GM18498 (cell line): ENCODE measurements at regions not wholly inside any gene's neighbourhood (a gene's known extent, or its start where the extent isn't known, plus 50 kb on each side); places are given as distances from the start of the nearest gene placed in this dataset.
"Not testable (repeated sequence)": the region's sequence is repeated elsewhere in the genome, so short reads cannot be mapped to it uniquely, and the experiment has no call there.

ENCODE experiments used
- ATAC-seq: cut with Tn5 transposase; IDR thresholded peaks from one replicate; pipeline ENCODE4 v1.9.1; 2021; ENCODE audit warnings: mild to moderate bottlenecking, moderate library complexity; ENCODE audit not compliant: unreplicated experiment

GRCh38 chr6:26232306-26232939, 132.6 kb upstream of the BTN3A2 start:
- no peak for ATAC-seq

DNA sequence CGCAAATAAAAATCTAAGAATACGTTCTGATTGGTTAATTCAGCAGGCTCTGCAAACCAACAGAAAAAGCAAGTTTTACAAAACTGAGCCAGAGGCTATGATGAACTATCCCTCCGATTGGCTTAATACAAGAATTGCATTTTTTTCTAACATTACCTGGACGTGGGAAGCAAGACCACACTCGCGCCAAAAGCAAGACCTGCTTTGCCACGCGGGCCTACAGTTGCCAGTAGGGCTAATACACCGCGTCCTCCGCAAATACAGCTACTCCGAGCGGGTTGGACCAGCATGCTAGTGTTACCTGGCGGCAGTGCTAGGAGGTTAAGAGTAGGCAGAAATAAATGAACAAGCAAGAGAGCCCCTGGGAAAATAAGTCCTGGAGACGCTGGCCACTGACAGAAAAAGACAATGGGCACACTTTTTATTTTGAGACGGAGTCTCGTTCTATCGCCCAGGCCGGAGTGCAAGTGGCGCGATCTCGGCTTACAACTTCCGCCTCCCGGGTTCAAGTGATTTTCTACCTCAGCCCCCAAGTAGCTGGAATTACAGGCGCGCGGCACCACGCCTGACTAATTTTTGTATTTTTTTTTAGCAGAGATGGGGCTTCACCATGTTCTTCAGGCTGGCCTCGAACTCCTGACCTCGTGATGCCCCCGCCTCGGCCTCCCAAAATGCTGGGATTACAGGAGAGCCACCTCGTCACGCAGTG, 131.9 kb upstream of the BTN3A2 start:
- ATAC-seq: peak; percentile 13

GRCh38 chr6:26233649-26234420, 131.2 kb upstream of the BTN3A2 start:
- peak; percentile 42 for ATAC-seq

GRCh38 chr6:26234421-26235301, 130.3 kb upstream of the BTN3A2 start:
- ATAC-seq: peak; percentile 49

GRCh38 chr6:26235302-26235670, 129.7 kb upstream of the BTN3A2 start:
- ATAC-seq: no peak

DNA sequence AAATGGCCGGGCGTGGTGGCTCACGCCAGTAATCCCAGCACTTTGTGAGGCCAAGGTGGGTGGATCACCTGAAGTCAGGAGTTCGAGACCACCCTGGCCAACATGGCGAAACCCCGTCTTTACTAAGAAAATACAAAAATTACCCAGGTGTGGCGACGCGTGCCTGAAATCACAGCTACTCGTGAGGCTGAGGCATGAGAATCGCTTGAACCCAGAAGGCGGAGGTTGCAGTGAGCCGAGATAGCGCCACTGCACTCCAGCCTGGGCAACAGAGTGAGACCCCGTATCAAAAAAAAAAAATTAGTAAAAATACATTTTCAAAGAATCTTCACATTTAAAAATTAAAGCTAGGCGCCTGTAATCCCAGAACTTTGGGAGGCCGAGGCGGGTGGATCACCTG, 125.6 kb upstream of the BTN3A2 start:
- ATAC-seq: not testable (repeated sequence)

- ATAC-seq: peak; percentile 62
These were observed 124.6 kb upstream of the BTN3A2 start for GRCh38 chr6:26240157-26241032.

DNA sequence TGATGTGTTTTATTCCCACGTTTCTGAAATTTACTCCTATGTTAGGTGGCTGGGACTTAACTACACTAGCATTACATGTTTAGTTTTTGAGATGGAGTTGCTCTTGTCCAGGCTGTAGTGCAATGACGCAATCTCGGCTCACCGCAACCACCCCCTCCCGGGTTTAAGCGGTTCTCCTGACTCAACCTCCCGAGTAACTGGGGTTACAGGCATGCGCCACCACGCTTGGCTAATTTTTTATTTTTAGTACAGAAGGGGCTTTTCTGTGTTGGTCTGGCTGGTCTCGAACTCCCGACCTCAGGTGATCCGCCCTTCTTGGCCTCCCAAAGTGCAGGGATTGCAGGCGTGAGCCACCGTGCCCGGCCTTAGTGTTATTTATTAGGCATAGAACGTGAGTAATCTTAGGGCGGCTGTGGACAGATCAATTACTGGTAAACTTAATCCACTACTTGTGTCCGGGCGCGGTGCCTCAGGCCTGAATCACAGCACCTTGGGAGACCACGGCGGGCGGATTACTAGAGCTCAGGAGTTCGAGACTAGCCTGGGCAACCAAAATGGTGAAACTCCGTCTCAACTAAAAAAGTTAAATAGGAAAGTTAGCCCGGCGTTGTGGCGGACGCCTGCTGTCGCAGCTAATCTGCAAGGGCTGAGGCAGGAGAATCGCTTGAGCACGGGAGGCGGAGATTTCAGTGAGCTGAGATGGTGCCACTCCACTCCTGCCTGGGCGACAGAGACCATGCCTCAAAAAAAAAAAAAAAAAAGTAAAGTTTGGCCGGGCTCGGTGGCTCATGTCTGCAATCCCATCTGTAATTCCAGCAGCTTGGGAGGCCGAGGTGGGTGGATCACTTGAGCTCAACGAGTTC, 123.7 kb upstream of the BTN3A2 start:
- ATAC-seq: peak; percentile 12

DNA sequence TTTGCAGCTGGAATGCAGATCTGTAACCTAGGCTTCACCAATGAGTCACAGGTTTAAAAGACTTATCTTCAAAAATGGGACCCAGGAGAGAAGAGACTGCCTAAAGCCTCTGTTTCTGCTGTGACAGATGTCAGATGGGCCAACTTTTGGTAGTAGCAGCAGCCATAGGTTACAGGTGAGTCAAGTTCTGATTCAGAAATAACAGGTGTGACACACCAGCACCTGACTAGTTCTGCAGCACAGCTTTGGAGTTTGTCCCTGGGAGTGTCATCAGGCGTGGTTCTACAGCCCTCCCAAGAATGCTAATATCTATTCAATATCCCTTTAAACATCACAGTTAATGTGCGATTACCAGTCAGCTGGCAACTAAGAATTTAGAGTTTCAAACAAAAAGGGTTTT, 121.9 kb upstream of the BTN3A2 start:
- ATAC-seq: no peak

- no peak for ATAC-seq
These were observed 121.2 kb upstream of the BTN3A2 start for GRCh38 chr6:26243752-26244151.

- no peak for ATAC-seq
These were observed 118.9 kb upstream of the BTN3A2 start for GRCh38 chr6:26246058-26246457.

DNA sequence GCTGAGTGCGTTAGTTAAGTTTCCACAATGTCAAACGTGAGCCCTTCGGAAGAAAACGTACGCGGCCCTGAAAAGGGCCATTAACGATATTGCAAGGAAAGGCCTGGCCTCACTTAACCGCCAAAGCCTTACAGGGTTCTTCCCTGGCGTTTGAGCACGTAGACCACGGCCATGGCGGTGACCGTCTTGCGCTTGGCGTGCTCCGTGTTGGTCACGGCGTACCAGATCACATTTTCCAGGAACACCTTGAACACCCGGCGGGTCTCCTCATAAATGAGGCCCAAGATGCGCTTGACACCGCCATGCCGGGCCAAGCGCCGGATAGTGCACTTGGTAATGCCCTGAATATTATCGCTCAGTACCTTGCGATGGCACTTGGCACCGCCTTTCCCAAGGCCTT, 118.4 kb upstream of the BTN3A2 start:
- no peak for ATAC-seq

DNA sequence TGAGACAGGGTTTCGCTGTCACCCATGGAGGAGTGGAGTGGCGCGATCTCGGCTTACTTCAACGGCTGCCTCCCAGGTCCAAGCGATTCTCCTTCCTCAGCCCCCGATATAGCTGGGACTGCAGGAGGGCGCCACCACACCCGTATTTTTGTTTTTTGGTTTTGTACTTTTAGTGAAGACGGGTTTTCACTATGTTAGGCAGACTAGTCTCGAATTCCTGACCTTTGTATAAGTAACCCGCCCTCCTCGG, 115.4 kb upstream of the BTN3A2 start:
- peak; percentile 20 for ATAC-seq

- peak; percentile 54 for ATAC-seq
These were observed 114.9 kb upstream of the BTN3A2 start for GRCh38 chr6:26249957-26250697.

GRCh38 chr6:26250698-26251044, 114.3 kb upstream of the BTN3A2 start:
- peak; percentile 18 for ATAC-seq

- peak; percentile 48 for ATAC-seq
These were observed 113.5 kb upstream of the BTN3A2 start for GRCh38 chr6:26251354-26252076.

GRCh38 chr6:26252077-26252472, 112.9 kb upstream of the BTN3A2 start:
- no peak for ATAC-seq

DNA sequence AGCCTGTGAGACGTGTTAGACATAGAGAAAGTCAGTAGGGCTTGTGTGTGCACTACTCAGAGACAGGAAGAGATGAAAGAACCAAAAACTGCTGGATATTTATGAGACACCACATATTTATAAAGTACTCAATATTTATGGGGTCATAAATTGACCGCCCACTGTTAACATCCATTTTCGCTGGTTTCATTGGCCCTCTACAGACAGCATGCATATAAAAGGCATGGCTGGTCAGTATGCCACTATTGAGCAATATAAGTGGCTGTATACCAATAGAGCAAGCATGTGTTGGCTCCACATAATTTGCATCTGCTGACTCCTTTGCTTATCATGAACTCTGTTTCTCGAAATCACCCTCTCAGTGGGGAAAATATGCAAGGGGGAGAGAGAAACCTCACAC, 110.3 kb upstream of the BTN3A2 start:
- ATAC-seq: no peak
